Suppressor macrophage treated with lipopolysaccharide for 4 hours (primary cell): ENCODE measurements at regions not wholly inside any gene's neighbourhood (a gene's known extent, or its start where the extent isn't known, plus 50 kb on each side); places are given as distances from the start of the nearest gene placed in this dataset.
"Not testable (repeated sequence)": the region's sequence is repeated elsewhere in the genome, so short reads cannot be mapped to it uniquely, and the experiment has no call there.

ENCODE experiments used
- DNase-seq: peaks from one replicate; pipeline ENCODE4 v3.0.0-alpha.2; 2020

DNA sequence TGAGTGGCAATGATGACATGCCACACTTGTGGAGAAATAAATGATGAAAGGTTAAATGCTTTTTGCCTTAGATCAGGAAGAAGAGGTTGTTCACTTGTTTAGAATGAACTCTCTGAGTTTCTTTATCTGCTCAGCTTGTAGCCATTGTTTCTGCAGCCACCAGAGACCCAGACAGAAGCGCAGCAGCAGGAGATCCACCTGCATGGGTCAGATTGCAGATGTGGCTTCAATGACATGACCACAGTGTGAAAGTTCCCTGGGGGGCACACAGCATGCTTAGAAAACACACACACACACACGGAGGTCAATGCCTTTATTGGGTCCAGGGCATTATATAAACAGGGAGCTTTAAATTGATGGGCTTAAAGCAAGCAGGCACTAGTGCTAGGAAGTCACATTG is 129.0 kb upstream of the ZNF658 start:
- DNase-seq: not testable (repeated sequence)

DNA sequence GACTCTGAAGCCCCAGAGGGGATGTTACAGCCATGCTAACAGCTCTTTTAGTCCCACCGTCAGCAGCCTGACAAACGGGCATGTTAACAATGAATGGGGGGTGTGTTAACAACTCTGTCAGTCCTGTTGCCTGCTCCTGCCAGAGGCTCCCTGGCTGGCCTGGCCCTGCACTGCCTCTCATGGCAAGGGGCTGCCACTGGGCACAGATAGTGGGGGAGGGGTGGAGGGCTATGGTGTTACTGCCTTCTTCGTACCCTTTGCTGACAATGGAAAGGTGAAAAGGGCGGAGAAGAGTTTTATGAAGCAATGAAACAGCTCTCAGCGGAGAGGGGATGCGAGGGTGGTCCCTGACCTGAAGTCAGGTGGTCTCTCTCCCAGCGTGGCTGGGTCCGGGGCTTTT is 125.9 kb upstream of the ZNF658 start:
- not testable (repeated sequence) for DNase-seq

DNA sequence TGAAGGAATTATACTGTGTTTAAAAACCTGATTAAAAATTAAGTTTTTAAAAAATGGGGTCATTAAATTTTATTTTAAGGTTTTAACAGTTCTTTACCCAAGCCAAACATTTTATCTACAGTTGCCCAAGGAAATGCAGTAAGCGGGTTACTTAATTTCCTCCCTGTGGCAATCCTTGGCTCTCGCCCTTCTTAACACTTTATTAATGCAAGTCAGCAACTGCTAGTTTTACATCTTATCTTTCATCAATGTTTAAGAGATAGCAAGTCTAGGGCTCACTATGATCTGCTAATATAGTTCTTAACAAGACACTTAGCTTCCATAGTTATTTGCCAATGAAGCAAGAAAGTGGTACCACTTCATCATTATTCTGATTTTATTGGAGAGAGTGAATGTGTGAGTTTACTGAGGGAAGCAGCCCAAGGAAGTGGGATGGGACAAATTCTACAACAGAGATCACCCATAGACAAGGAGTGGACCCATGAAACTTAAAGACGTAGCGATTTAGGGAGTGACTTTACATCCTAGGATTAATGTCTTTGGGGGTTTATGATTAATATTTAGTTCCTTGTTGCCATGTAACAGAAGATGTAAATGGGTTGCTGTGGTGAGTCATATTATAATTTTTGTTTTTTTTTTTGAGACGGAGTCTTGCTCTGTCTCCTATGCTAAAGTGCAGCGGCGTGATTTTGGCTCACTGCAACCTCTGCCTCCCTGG is 120.4 kb upstream of the ZNF658 start:
- DNase-seq: not testable (repeated sequence)

DNA sequence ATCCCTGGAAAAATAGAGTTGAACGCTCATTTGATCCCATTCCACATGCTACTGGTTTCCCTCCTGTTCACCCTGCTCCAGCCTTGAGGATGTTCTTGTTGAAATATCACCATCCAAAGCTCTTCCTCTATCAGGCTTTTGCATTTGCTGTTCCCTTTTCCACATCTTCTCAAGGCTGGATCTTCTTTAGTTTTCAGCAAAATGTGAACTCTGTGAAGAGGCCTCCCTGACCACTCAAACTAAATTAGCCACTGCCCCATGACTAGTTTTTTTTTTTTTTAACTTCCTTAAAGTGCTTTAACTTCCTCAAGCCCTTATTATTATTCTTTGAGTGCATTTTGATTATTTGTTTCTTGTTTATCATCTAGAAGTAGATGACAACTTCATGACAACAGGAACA is 119.3 kb upstream of the ZNF658 start:
- DNase-seq: not testable (repeated sequence)

DNA sequence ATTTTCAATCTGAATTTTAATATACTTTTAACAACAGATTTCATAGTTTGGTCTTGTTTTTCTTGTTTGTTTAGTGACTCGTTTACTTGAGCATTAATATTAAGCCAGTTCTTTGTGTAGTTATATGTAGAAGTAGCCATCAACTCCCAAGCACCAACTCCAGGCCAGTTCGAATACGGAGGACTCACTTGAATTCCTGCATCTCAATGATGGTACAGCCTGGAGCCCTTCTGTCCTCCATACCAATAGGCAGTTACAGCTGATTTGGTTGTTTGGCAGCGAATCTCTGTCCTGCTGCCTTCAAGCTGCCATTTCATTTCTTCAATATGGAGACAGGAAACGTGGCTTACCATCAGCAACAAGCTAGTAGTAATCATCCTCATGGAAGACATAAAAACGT is 118.5 kb upstream of the ZNF658 start:
- DNase-seq: not testable (repeated sequence)

DNA sequence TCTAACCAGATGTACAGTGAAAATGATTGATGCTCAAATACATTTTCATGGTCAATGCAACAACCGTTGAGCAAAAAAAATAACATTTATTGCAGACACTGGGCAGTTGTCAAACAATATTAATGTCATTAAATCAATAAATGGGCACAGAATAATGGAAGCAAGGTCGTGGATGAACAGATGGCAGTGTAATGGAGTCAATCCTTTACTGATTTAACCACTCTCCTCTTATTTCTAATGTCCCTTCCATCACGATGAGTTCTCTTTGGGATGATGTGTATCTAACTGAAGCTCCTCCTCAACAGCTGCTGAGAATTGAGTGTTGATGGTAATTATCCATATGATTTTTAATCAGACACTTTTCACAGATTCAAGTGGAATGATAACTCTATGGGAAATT is 114.9 kb upstream of the ZNF658 start:
- not testable (repeated sequence) for DNase-seq

DNA sequence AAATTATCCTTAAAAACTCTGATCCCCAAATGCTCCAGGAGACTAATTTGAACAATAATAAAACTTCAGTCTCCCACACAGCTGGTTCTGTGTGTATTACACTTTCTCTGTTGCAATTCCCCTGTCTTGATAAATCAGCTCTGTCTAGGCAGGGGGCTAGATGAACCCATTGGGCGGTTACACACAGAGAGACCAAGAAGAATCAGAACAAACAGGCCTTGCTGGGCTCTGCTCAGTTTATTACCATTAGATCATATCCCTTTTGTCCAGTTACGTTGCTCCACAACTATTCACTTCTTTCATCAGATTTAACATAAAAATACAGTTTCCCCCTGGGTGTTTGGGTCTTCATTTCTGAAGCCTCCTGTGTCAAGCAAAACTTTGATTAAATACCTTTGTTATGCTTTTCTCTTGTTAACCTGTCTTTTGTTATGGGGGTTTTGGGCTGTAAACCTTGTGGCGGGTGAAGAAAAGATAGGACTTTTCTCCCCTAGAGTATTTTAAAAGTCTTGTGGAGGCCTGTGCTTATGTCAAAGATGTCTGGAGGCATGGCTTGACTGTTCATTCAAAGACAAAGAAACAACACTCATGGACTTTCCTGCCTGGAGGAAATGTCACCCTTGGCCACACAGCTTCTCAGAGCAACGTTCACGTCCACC is 109.3 kb upstream of the ZNF658 start:
- DNase-seq: not testable (repeated sequence)

DNA sequence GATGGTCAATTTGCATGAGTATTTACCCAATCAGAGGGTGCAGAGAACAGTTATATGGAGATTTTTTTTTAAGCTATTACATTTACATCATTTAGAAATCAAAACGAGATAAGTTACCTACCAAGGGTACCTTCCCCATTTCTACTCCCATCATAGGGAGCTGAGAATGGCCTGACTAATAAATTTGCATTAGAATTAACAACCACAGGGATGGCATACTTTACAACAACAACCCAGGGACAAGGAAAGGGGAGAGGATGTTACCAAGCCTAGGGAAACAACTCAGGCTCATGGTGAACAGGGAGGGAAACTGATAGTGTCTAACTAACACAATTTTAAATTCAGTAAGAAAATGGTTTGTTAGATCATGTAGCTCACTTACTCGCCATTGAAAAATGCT is 105.8 kb upstream of the ZNF658 start:
- not testable (repeated sequence) for DNase-seq

DNA sequence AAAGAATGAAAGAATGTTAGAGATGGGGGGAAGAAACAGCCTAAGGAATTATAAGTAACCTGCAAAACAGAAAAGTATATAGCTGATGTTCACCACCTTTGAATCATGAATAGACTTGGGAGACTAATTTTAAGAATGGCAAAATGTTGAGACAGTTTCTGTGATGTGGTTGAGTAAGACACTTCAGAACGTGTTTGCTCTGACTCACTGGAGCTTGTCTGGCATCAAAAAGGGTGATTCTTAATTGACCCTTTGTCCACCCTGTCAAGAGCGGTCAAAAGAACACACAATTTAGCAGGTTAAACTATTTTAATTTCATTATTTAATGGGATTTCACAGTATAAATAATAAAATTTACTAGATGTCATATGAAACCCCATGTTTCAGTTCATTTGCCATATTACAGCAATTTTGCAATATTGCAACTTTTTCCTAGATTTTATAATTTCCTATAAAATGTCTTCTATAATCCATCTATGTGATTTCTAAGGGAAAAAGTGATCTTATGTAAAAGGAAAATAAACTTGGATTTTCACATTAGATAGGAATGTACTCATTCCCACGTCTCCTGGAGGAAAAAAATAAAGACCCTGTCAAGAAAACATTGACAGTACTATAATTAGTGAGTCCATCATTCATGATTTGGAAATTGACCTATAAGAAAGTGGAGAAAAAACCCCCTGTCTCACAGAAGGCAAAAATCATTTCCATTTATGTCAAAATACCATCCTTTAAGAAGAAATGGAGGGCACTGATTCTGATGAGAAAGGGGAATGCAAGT is 104.6 kb upstream of the ZNF658 start:
- DNase-seq: not testable (repeated sequence)

DNA sequence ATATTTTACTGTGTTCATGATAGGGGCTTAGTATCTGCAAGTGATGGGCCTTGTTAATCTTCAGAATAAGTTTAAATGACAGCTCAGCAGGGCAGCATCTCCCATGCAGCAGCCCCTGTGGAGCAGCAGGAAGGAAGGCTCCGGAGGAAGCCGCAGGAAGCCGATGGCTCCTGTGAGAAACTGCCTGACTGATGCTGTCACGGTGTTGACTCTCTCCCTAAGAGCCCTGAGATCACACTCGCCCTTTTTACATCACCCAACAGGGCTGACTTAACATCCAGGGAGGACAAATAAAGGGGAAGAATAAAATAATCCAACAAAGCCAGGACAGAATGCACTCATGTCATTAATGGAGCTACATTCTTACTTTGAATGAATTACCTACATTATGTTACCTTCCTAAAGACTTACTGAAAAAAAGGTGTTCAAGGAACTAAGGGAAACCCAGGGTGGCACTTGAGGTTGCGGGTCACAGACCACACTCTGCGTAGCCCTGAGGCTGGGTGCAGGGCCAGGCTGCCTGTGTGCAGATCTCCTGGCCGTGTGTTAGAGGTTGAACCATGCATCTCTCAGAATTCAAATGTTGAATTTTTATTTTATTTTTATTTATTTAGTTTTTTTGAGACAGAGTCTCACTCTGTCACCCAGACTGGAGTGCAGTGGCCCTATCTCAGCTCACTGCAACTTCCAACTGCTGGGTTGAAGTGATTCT is 102.5 kb upstream of the ZNF658 start:
- peak; percentile 9 for DNase-seq

DNA sequence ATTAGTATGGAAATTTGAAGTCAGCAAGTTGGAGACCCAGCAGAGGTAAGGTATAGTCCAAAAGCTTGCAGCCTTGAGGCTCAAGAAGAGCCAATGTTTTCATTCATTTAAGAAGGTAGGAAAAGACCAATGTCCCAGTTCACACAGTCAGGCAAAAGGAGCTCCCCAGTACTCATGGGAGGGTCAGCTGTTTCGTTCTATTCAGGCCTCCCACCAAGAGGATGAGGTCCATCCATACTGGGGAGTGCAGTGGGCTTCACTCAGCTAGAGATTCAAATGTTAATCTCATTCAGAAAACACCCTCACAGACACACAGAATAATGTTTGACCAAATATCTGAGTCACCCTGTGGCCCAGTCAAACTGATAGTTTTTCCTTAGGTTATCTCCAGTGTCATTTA is 96.9 kb upstream of the ZNF658 start:
- DNase-seq: not testable (repeated sequence)

DNA sequence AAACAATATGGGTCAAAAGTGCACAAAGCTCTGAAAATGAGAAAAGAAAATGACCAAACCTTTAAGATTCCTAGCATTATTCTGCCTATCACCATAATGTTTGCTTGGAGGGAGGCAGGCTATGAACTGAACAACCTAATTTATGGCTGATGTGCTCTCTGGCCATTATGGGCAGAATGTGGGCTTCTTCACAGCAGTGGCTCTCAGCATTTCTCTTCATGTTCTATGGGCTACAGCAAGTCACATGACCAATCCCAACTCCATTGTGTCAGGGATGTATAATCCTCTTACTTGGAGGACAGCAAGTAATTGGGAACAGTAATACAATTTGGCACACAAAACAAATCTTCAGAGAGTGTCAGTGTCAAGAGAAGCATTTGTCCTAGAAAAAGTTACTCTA is 90.3 kb upstream of the ZNF658 start:
- DNase-seq: not testable (repeated sequence)

DNA sequence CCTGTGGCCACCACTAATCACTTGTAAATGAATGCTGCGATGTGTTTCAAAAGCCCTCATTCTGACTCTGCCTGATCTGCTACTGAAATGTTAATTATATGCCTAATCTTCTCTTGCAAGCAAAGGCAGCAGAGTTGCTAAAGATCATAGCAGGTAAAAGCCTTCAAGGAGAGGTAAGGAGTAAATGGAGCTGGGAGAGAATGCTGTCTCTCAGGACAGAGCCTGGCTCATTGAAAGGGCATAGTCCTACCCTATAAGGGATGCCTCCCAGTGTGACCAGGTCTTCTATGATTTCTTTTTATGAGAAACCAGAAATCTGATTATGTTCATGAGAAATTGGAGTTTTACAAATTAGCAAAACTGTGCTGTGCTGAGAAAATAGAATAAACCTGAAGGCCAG is 88.2 kb upstream of the ZNF658 start:
- not testable (repeated sequence) for DNase-seq

DNA sequence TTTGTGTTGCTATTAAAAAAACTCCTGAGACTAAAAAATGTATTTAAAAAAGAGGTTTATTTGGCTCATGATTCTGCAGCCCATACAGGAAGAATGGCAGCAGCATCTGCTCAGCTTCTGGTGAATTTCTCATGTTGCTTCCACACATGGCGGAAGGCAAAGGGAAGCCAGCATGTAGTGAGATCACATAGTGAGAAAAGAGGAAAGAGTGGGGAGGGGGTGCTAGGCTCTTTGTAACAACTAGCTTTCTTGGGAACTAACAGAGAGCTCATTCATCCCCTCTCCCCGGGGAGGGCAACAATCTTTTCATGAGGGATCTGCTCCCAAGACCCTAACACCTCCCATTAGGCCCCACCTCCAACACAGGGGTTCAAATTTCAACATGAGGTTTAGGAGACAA is 87.6 kb upstream of the ZNF658 start:
- not testable (repeated sequence) for DNase-seq

DNA sequence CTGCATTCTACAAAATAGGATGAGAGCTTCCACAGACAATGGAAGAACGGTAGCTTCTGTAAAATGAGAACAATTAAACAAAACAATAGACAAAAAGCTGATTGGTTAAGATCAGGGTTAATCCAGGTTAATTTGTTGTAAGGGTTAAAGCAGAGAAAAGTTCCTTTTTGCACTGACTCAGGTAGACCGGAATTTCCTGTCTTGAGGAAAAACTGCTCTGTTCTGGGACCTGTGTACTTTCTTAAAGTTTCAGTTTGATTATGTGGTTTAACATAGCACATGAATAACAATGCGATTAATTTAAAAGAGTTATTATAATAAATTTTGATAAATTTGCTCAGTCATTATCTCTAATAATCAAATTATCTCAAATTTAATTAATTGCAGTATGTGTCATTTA is 86.5 kb upstream of the ZNF658 start:
- DNase-seq: not testable (repeated sequence)

DNA sequence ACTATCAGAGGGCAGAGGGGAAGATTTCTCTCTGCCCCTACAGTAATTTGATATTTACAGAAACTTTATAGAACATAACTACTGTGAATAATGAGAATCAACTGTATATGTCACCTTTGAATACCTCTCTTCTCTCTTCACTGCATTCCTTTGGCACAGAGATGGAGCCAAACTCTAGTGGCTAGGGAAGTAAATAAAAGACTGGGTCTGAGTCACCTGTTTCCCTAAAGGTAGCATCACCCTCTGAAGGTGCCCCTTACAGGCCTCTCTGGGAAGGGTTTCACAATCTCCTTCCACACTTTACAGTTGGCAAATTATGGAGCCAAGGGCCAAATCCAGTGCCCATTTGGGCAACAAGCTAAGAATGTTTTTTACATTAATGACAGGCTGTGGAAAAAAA is 81.0 kb upstream of the ZNF658 start:
- not testable (repeated sequence) for DNase-seq

DNA sequence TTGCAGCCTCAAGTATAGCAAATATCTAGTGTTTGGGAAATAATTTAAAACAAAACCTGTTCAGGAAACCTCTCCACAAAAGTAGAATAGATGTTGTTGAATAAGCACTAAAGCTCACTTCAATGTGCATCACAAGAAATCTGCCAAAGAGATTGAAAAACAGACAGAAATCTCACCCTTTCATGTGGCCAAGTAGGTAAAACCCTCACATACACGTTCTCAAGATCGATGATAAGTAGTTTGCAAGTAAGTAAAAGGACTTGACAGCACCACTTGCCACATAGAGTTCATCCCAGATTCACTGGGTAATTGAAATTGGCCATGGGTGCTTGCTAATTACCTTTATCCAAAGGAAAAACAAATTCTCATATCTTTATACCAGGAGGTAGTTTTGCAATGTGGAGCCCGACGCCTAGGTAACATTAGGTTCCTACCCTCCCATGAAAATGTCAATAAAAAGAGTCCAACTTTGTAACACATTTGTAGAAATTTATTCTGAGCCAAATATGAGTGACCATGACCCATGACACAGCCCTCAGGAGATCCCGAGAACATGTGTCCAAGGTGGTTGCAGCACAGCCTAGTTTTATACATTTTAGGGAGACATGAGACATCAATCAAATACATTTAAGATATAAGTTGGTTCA is 80.4 kb upstream of the ZNF658 start:
- DNase-seq: not testable (repeated sequence)

DNA sequence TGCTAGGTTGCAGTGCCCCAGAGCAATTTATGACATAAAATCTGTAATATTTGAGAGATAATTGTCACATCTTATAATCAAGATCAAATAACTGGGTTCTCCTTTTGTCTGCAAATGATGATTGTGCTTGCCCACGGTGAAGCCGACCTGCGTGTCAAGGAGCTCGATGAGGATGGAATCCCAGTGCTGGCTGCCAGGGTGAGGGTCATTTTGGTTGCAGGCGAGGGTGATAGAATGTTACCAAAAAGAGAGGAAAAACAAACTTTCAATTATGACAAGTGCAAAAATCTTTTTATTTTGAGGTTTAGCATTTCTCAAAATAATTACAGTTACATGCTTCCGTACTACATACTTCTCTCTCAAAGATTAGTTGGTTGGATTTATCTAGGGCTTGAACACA is 76.4 kb upstream of the ZNF658 start:
- not testable (repeated sequence) for DNase-seq

DNA sequence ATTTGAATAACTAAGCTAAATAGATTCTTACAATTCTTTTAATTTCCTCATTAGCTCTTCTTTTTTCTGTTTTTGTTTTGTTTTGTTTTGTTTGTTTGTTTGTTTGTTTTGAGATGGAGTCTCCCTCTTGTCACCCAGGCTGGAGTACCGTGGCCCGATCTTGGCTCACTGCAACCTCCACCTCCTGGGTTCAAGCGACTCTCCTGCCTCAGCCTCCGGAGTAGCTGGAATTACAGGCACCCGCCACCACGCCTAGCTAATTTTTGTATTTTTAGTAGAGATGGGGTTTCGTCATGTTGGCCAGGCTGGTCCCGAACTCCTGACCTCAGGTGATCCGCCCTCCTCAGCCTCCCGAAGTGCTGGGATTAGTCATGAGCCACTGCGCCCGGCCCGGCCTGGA is 70.7 kb upstream of the ZNF658 start:
- DNase-seq: not testable (repeated sequence)

DNA sequence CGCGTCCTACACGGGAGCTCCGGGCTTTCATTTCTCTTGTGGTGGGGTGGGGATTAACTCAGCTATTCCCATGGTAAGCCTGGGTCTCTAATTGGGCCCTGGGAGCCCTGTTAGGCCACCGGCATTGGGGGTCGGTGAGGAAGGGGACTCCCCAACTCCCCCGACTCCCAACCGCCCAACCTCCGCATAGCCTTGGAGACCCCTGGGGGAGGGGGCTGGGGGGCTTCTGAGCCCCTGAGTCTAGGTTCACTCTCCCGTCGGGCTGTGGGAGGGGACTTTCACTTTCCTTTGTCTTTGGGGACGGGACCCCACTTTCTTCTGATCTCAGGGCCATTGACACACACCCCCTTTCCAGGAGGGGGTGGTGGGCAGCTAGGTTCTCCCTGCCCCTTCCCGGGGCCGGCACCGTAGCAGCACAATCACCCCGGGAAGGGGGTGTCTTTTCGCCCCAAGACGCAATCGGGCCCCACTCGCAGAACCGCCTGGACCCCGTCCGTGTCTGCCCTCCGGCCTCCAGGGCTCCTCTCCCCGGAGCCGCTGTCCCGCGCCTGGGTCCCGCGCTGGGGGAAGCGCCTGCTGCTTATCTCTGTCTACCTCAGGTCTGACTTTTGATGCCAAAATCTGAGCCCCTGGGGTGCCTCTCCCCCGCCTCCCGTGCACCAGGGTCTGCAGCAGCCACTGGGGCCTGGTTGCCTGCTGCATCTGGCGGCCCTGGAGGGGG is 69.6 kb upstream of the ZNF658 start:
- DNase-seq: not testable (repeated sequence)

DNA sequence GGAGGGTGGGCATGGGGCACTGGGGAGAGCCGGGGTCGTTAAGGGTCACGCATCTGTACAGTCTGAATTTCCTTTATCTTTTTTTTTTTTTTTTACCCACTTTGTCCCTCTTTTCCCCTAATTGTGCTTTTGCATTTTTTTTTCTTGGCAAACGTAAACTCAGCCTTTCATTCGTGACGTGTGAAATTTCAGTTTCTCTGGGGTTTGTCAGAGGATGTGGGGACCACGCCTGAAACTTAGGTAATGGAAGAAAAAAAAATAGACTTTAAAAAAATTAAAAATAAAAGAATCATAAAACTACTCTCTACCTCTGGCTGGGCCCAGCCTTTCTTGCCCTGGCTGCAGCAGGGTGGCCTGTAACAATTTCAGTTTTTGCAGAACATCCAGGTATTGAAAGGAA is 68.3 kb upstream of the ZNF658 start:
- DNase-seq: not testable (repeated sequence)
